ENCODE measurements at regions not wholly inside any gene's neighbourhood (a gene's known extent, or its start where the extent isn't known, plus 50 kb on each side); places are given as distances from the start of the nearest gene placed in this dataset.
A peak's percentile ranks its signal among the peaks of the same experiment; 100 is the strongest.

DNA sequence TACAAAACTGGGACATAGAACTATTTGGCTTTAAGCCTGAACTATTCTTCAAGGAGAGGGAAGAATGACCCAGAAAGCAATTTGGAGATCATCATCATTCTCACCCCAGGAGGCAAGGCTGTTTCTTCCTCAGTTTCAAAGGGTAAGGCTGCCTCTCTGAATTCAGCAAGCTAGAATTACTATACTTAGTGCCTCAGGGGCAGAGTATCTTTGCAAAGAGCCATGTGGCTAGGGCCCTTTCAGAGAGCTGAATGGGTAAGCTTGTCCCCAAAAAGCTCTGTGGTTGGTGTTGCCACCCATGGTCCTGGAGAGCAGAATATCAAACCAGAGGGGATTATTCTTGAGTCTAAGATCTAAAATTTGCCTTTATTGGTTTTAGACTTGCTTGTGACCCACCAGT is 720.3 kb upstream of the ARPP21 start:
- Histone ChIP-seq H3K4me3 (ENCODE audit: low read depth, low read length) (no peak overlapping the region), H3K27me3 (ENCODE audit: control insufficient read depth, insufficient read depth, low read length) (no peaks in the 10 kb centered on the region), H3K27ac (ENCODE audit: low read depth, low read length) (no peak overlapping the region), H3K9me3 (ENCODE audit: control insufficient read depth, insufficient read depth, low read length) (no peaks in the 10 kb centered on the region), H3K36me3 (ENCODE audit: control insufficient read depth, insufficient read depth, low read length) (no peaks in the 10 kb centered on the region), H3K4me1 (ENCODE audit: control insufficient read depth, insufficient read depth, low read length) (no peaks in the 10 kb centered on the region)
- DNase-seq (ENCODE audit: low read depth in 4 of 6, low spot score in 6 of 6) = no peak

DNA sequence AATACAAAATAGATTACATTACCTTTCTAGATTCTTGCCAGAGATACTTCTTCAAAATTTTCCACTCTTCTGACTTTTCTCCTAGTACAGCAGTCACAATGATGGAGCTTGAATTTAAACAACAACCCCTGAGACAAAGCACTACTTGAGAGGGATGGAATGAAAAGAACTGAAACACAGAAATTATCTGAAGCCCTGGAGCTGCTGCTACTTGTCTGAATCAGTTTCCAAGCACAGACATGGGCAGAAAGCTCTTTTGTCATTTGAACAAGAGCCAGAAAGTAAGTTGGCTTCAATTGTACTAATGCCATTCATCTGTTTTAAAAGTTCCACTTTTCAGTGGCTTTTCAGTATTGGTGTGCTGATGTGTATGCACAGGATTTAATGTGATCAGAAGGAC is 718.5 kb upstream of the ARPP21 start:
- Histone ChIP-seq H3K9me3 (ENCODE audit: control insufficient read depth, insufficient read depth, low read length) (no peaks in the 10 kb centered on the region), H3K36me3 (ENCODE audit: control insufficient read depth, insufficient read depth, low read length) (no peaks in the 10 kb centered on the region), H3K27ac (ENCODE audit: low read depth, low read length) (peak overlapping the region; percentile 1), H3K4me3 (ENCODE audit: low read depth, low read length) (no peak overlapping the region), H3K4me1 (ENCODE audit: control insufficient read depth, insufficient read depth, low read length) (no peaks in the 10 kb centered on the region), H3K27me3 (ENCODE audit: control insufficient read depth, insufficient read depth, low read length) (no peaks in the 10 kb centered on the region)
- DNase-seq (ENCODE audit: low read depth in 4 of 6, low spot score in 6 of 6) = peak in 5 of 6 donors; percentile 6 to 74 (median 25)

- DNase-seq (ENCODE audit: low read depth in 4 of 6, low spot score in 6 of 6) = no peak
- H3K27me3 ChIP-seq (ENCODE audit: control insufficient read depth, insufficient read depth, low read length) = no peaks in the 10 kb centered on the region
- H3K27ac ChIP-seq (ENCODE audit: low read depth, low read length) = no peak overlapping the region
- no peaks in the 10 kb centered on the region for H3K9me3 ChIP-seq (ENCODE audit: control insufficient read depth, insufficient read depth, low read length)
- no peak overlapping the region for H3K4me3 ChIP-seq (ENCODE audit: low read depth, low read length)
- WGBS (ENCODE audit: insufficient coverage) = no CpG with 5 or more reads among the region's 2 CpGs
- H3K4me1 ChIP-seq (ENCODE audit: control insufficient read depth, insufficient read depth, low read length) = no peaks in the 10 kb centered on the region
- no peaks in the 10 kb centered on the region for H3K36me3 ChIP-seq (ENCODE audit: control insufficient read depth, insufficient read depth, low read length)
Observed at GRCh38 chr3:34924961-34925360, 714.4 kb upstream of the ARPP21 start.

- no CpG with 5 or more reads among the region's 1 CpG for WGBS (ENCODE audit: insufficient coverage)
- Histone ChIP-seq H3K27ac (ENCODE audit: low read depth, low read length) (no peak overlapping the region), H3K27me3 (ENCODE audit: control insufficient read depth, insufficient read depth, low read length) (no peaks in the 10 kb centered on the region)
Observed at GRCh38 chr3:34925851-34926250, 713.5 kb upstream of the ARPP21 start.

GRCh38 chr3:34929036-34929435 is 710.3 kb upstream of the ARPP21 start:
- Histone ChIP-seq H3K27me3 (ENCODE audit: control insufficient read depth, insufficient read depth, low read length) (no peaks in the 10 kb centered on the region), H3K36me3 (ENCODE audit: control insufficient read depth, insufficient read depth, low read length) (no peaks in the 10 kb centered on the region), H3K4me3 (ENCODE audit: low read depth, low read length) (no peak overlapping the region), H3K9me3 (ENCODE audit: control insufficient read depth, insufficient read depth, low read length) (no peaks in the 10 kb centered on the region), H3K4me1 (ENCODE audit: control insufficient read depth, insufficient read depth, low read length) (no peaks in the 10 kb centered on the region), H3K27ac (ENCODE audit: low read depth, low read length) (no peak overlapping the region)
- no peak for DNase-seq (ENCODE audit: low read depth in 4 of 6, low spot score in 6 of 6)

More at GRCh38 chr3:34925851-34926250, 713.5 kb upstream of the ARPP21 start:
- Histone ChIP-seq H3K36me3 (ENCODE audit: control insufficient read depth, insufficient read depth, low read length) (no peaks in the 10 kb centered on the region), H3K4me3 (ENCODE audit: low read depth, low read length) (no peak overlapping the region), H3K9me3 (ENCODE audit: control insufficient read depth, insufficient read depth, low read length) (no peaks in the 10 kb centered on the region), H3K4me1 (ENCODE audit: control insufficient read depth, insufficient read depth, low read length) (no peaks in the 10 kb centered on the region)
- no peak for DNase-seq (ENCODE audit: low read depth in 4 of 6, low spot score in 6 of 6)

GRCh38 chr3:34934660-34935059 is 704.7 kb upstream of the ARPP21 start:
- no peak overlapping the region for H3K27ac ChIP-seq (ENCODE audit: low read depth, low read length)
- no peak overlapping the region for H3K4me3 ChIP-seq (ENCODE audit: low read depth, low read length)
- no peaks in the 10 kb centered on the region for H3K27me3 ChIP-seq (ENCODE audit: control insufficient read depth, insufficient read depth, low read length)
- H3K4me1 ChIP-seq (ENCODE audit: control insufficient read depth, insufficient read depth, low read length) = no peaks in the 10 kb centered on the region
- DNase-seq (ENCODE audit: low read depth in 4 of 6, low spot score in 6 of 6) = no peak
- H3K9me3 ChIP-seq (ENCODE audit: control insufficient read depth, insufficient read depth, low read length) = no peaks in the 10 kb centered on the region
- H3K36me3 ChIP-seq (ENCODE audit: control insufficient read depth, insufficient read depth, low read length) = no peaks in the 10 kb centered on the region

- no peaks in the 10 kb centered on the region for H3K4me1 ChIP-seq (ENCODE audit: control insufficient read depth, insufficient read depth, low read length)
- no peak for DNase-seq (ENCODE audit: low read depth in 4 of 6, low spot score in 6 of 6)
- H3K27me3 ChIP-seq (ENCODE audit: control insufficient read depth, insufficient read depth, low read length) = no peaks in the 10 kb centered on the region
- no peak overlapping the region for H3K4me3 ChIP-seq (ENCODE audit: low read depth, low read length)
- no CpG with 5 or more reads among the region's 1 CpG for WGBS (ENCODE audit: insufficient coverage)
- no peak overlapping the region for H3K27ac ChIP-seq (ENCODE audit: low read depth, low read length)
- no peaks in the 10 kb centered on the region for H3K9me3 ChIP-seq (ENCODE audit: control insufficient read depth, insufficient read depth, low read length)
- H3K36me3 ChIP-seq (ENCODE audit: control insufficient read depth, insufficient read depth, low read length) = no peaks in the 10 kb centered on the region
Observed at GRCh38 chr3:34938784-34939183, 700.5 kb upstream of the ARPP21 start.

DNA sequence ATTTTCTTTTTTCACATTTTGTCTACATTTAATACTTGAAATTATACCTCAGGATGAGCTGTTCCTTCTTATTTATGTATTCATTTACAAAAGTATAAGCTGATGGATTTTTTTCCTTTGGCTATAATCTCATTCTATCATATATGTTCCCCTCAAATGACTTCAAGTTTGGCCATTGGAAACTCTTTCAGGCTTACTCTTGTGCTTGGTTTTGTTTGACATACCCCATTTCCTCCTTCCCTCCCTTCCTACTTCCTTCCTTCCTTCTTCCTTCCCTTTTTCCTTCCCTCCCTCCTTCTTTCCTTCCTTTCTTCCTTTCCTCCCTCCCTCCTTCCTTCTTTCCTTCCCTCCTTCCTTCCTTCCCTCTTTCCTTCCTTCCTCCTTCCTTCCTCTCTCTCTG is 697.1 kb upstream of the ARPP21 start:
- Histone ChIP-seq H3K27ac (ENCODE audit: low read depth, low read length) (no peak overlapping the region), H3K4me1 (ENCODE audit: control insufficient read depth, insufficient read depth, low read length) (no peaks in the 10 kb centered on the region), H3K9me3 (ENCODE audit: control insufficient read depth, insufficient read depth, low read length) (no peaks in the 10 kb centered on the region), H3K27me3 (ENCODE audit: control insufficient read depth, insufficient read depth, low read length) (no peaks in the 10 kb centered on the region), H3K4me3 (ENCODE audit: low read depth, low read length) (no peak overlapping the region), H3K36me3 (ENCODE audit: control insufficient read depth, insufficient read depth, low read length) (no peaks in the 10 kb centered on the region)
- no peak for DNase-seq (ENCODE audit: low read depth in 4 of 6, low spot score in 6 of 6)

GRCh38 chr3:34947834-34948233 is 691.5 kb upstream of the ARPP21 start:
- H3K4me3 ChIP-seq (ENCODE audit: low read depth, low read length) = no peak overlapping the region
- H3K4me1 ChIP-seq (ENCODE audit: control insufficient read depth, insufficient read depth, low read length) = no peaks in the 10 kb centered on the region
- no peaks in the 10 kb centered on the region for H3K27me3 ChIP-seq (ENCODE audit: control insufficient read depth, insufficient read depth, low read length)
- H3K36me3 ChIP-seq (ENCODE audit: control insufficient read depth, insufficient read depth, low read length) = no peaks in the 10 kb centered on the region
- H3K9me3 ChIP-seq (ENCODE audit: control insufficient read depth, insufficient read depth, low read length) = peaks cover 2% of the 10 kb centered on the region
- DNase-seq (ENCODE audit: low read depth in 4 of 6, low spot score in 6 of 6) = peak in 4 of 6 donors; percentile 11 to 85 (median 36)
- H3K27ac ChIP-seq (ENCODE audit: low read depth, low read length) = no peak overlapping the region

DNA sequence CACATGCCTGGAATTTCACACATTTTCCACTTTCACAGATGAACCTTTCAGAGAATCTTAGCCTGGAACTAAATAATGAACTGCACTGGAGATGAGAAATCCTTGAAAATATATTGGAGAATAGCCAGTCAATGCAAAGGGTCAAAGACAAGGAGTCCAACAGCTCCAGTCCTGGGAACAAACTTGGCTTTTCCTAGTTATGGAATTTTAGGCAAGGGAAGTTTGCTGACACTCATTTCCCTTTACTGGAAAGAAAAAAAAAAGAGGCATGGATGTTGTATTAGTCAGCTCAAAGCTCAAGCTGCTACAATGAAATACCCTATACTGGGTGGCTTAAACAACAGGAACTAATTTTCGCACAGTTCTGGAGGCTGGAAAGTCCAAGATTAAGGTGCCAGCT is 690.8 kb upstream of the ARPP21 start:
- no peak overlapping the region for H3K4me3 ChIP-seq (ENCODE audit: low read depth, low read length)
- H3K4me1 ChIP-seq (ENCODE audit: control insufficient read depth, insufficient read depth, low read length) = no peaks in the 10 kb centered on the region
- no peak for DNase-seq (ENCODE audit: low read depth in 4 of 6, low spot score in 6 of 6)
- H3K27me3 ChIP-seq (ENCODE audit: control insufficient read depth, insufficient read depth, low read length) = no peaks in the 10 kb centered on the region
- H3K9me3 ChIP-seq (ENCODE audit: control insufficient read depth, insufficient read depth, low read length) = peaks cover 2% of the 10 kb centered on the region
- WGBS (ENCODE audit: insufficient coverage) = 86% methylated on average over 1 of the region's 1 CpG
- H3K36me3 ChIP-seq (ENCODE audit: control insufficient read depth, insufficient read depth, low read length) = no peaks in the 10 kb centered on the region
- H3K27ac ChIP-seq (ENCODE audit: low read depth, low read length) = no peak overlapping the region

GRCh38 chr3:34955680-34956079 is 683.6 kb upstream of the ARPP21 start:
- H3K4me1 ChIP-seq (ENCODE audit: control insufficient read depth, insufficient read depth, low read length) = no peaks in the 10 kb centered on the region
- no CpG with 5 or more reads among the region's 1 CpG for WGBS (ENCODE audit: insufficient coverage)
- no peaks in the 10 kb centered on the region for H3K9me3 ChIP-seq (ENCODE audit: control insufficient read depth, insufficient read depth, low read length)
- H3K4me3 ChIP-seq (ENCODE audit: low read depth, low read length) = no peak overlapping the region
- DNase-seq (ENCODE audit: low read depth in 4 of 6, low spot score in 6 of 6) = no peak
- no peaks in the 10 kb centered on the region for H3K36me3 ChIP-seq (ENCODE audit: control insufficient read depth, insufficient read depth, low read length)
- H3K27me3 ChIP-seq (ENCODE audit: control insufficient read depth, insufficient read depth, low read length) = no peaks in the 10 kb centered on the region
- no peak overlapping the region for H3K27ac ChIP-seq (ENCODE audit: low read depth, low read length)

All from spinal cord (tissue), 9 donors.